H9 (cell line): ENCODE measurements at regions not wholly inside any gene's neighbourhood (a gene's known extent, or its start where the extent isn't known, plus 50 kb on each side); places are given as distances from the start of the nearest gene placed in this dataset.

Experiments used
- DNase-seq: peaks from one replicate; pipeline ENCODE4 v3.0.0-alpha.2; 2017
- H2AFZ ChIP-seq: one replicate; pipeline ENCODE4 v1.6.1; 2013; ENCODE audit warnings: mild to moderate bottlenecking, low read length, control low read depth, moderate library complexity
- H2AK5ac ChIP-seq: 2 replicates; pipeline ENCODE4 v1.6.1; 2013; ENCODE audit warnings: low read length, control low read depth, mixed read lengths; ENCODE audit not compliant: insufficient read length
- H2BK120ac ChIP-seq: one replicate; pipeline ENCODE4 v1.6.1; 2013; ENCODE audit warnings: low read depth, mild to moderate bottlenecking, low read length, control low read depth, inconsistent platforms; ENCODE audit not compliant: poor library complexity, severe bottlenecking
- H2BK12ac ChIP-seq: 2 replicates; pipeline ENCODE4 v1.6.1; 2013; ENCODE audit warnings: low read length, control low read depth, mixed read lengths, low read depth; ENCODE audit not compliant: insufficient read length
- H2BK15ac ChIP-seq: 2 replicates; pipeline ENCODE4 v1.6.1; 2013; ENCODE audit warnings: low read depth, low read length, control low read depth
- H2BK20ac ChIP-seq: one replicate; pipeline ENCODE4 v1.6.1; 2013; ENCODE audit warnings: low read depth, mild to moderate bottlenecking, low read length, control low read depth, inconsistent platforms; ENCODE audit not compliant: poor library complexity, severe bottlenecking
- H2BK5ac ChIP-seq: 2 replicates; pipeline ENCODE4 v1.6.1; 2013; ENCODE audit warnings: low read length, control low read depth, mixed read lengths; ENCODE audit not compliant: insufficient read length
- H3K14ac ChIP-seq: 2 replicates; pipeline ENCODE4 v1.6.1; 2013; ENCODE audit warnings: low read length, control low read depth; ENCODE audit not compliant: insufficient read depth
- H3K18ac ChIP-seq: 2 replicates; pipeline ENCODE4 v1.6.1; 2013; ENCODE audit warnings: low read depth, mild to moderate bottlenecking, mixed read lengths, low read length, control low read depth; ENCODE audit not compliant: insufficient read length
- H3K23ac ChIP-seq: 2 replicates; pipeline ENCODE4 v1.6.1; 2013; ENCODE audit warnings: low read length, control low read depth, mixed read lengths, low read depth; ENCODE audit not compliant: insufficient read length
- H3K23me2 ChIP-seq: 2 replicates; pipeline ENCODE4 v1.6.1; 2013; ENCODE audit warnings: low read depth, mild to moderate bottlenecking, mixed read lengths, low read length, control low read depth; ENCODE audit not compliant: insufficient read length, poor library complexity, severe bottlenecking
- H3K27ac ChIP-seq: 2 replicates; pipeline ENCODE4 v1.5.1; 2013; ENCODE audit warnings: low read length, control low read depth, mixed read lengths, low read depth; ENCODE audit not compliant: insufficient read length
- H3K27me3 ChIP-seq: 2 replicates; pipeline ENCODE4 v1.6.1; 2013; ENCODE audit warnings: low read length, control low read depth, inconsistent platforms; ENCODE audit not compliant: insufficient read depth
- H3K4ac ChIP-seq: 2 replicates; pipeline ENCODE4 v1.6.1; 2013; ENCODE audit warnings: low read depth, mild to moderate bottlenecking, control low read depth, inconsistent platforms, low read length, moderate library complexity
- H3K4me1 ChIP-seq: 2 replicates; pipeline ENCODE4 v1.6.1; 2013; ENCODE audit warnings: low read length, control low read depth, inconsistent platforms; ENCODE audit not compliant: insufficient read depth
- H3K4me2 ChIP-seq: 2 replicates; pipeline ENCODE4 v1.6.1; 2013; ENCODE audit warnings: low read length, control low read depth, mixed read lengths; ENCODE audit not compliant: insufficient read length, insufficient read depth
- H3K56ac ChIP-seq: 2 replicates; pipeline ENCODE4 v1.6.1; 2013; ENCODE audit warnings: low read depth, mild to moderate bottlenecking, mixed read lengths, low read length, control low read depth; ENCODE audit not compliant: insufficient read length
- H3K79me1 ChIP-seq: 2 replicates; pipeline ENCODE4 v1.6.1; 2013; ENCODE audit warnings: low read depth, mild to moderate bottlenecking, moderate library complexity, low read length, control low read depth, inconsistent platforms; ENCODE audit not compliant: insufficient read depth, poor library complexity, severe bottlenecking
- H3K79me2 ChIP-seq: 2 replicates; pipeline ENCODE4 v1.6.1; 2013; ENCODE audit warnings: low read length, control low read depth, inconsistent platforms; ENCODE audit not compliant: insufficient read depth
- H3K9ac ChIP-seq: 2 replicates; pipeline ENCODE4 v1.6.1; 2013; ENCODE audit warnings: low read length, control low read depth, mixed read lengths; ENCODE audit not compliant: insufficient read length; ENCODE audit errors: extremely low read depth
- H3K9me3 ChIP-seq: one replicate; pipeline ENCODE4 v1.6.1; 2013; ENCODE audit warnings: low read depth, low read length, inconsistent platforms; ENCODE audit not compliant: control insufficient read depth
- H3T11ph ChIP-seq: one replicate; pipeline ENCODE4 v1.6.1; 2013; ENCODE audit warnings: mild to moderate bottlenecking, low read length, control low read depth, inconsistent platforms
- H4K20me1 ChIP-seq: one replicate; pipeline ENCODE4 v1.6.1; 2013; ENCODE audit not compliant: control insufficient read depth, insufficient read length, insufficient read depth
- H4K5ac ChIP-seq: 2 replicates; pipeline ENCODE4 v1.6.1; 2013; ENCODE audit warnings: low read depth, mild to moderate bottlenecking, mixed read lengths, low read length, control low read depth; ENCODE audit not compliant: insufficient read length
- H4K8ac ChIP-seq: replicated peaks from 2 replicates; pipeline ENCODE4 v1.6.1; 2013; ENCODE audit warnings: low read length, control low read depth, mixed read lengths, low read depth; ENCODE audit not compliant: insufficient read length
- H4K91ac ChIP-seq: 2 replicates; pipeline ENCODE4 v1.6.1; 2013; ENCODE audit warnings: low read depth, mild to moderate bottlenecking, moderate library complexity, mixed read lengths, low read length, control low read depth; ENCODE audit not compliant: insufficient read length
- H3K27ac Mint-ChIP-seq, 3 experiments: 2 replicates in 2 of 3; 3 replicates in 1 of 3; pipeline ENCODE4 v1.8.0; 2020 to 2021; ENCODE audit warnings: mixed read lengths in 3 of 3, mild to moderate bottlenecking in 1 of 3, moderate library complexity in 1 of 3
- H3K27me3 Mint-ChIP-seq: 2 replicates; pipeline ENCODE4 v1.8.0; 2021; ENCODE audit warnings: low read depth, mild to moderate bottlenecking, moderate library complexity, mixed read lengths
- H3K36me3 Mint-ChIP-seq, 3 experiments: 2 replicates in 2 of 3; 3 replicates in 1 of 3; pipeline ENCODE4 v1.8.0; 2020 to 2021; ENCODE audit warnings: low read depth in 3 of 3, mixed read lengths in 3 of 3; ENCODE audit not compliant: insufficient read depth in 1 of 3
- H3K4me1 Mint-ChIP-seq, 2 experiments: 2 replicates each; pipeline ENCODE4 v1.8.0; 2020; ENCODE audit warnings: mixed read lengths in 2 of 2
- H3K4me3 Mint-ChIP-seq, 2 experiments: 2 replicates in 1 of 2; 3 replicates in 1 of 2; pipeline ENCODE4 v1.8.0; 2020 to 2021; ENCODE audit warnings: mild to moderate bottlenecking in 2 of 2, mixed read lengths in 2 of 2, moderate library complexity in 1 of 2
- H3K9me3 Mint-ChIP-seq, 2 experiments: 2 replicates in 1 of 2; 3 replicates in 1 of 2; pipeline ENCODE4 v1.8.0; 2020; ENCODE audit warnings: mild to moderate bottlenecking in 2 of 2, mixed read lengths in 2 of 2, moderate library complexity in 1 of 2
- CTCF ChIP-seq: fragments of 200-600 bp; sonication (generic); conservative IDR thresholded peaks from 3 replicates; pipeline ENCODE4 v1.8.0; 2021; ENCODE audit warnings: antibody characterized with exemption, mild to moderate bottlenecking

GRCh38 chr20:39312676-39313075 lies 350.5 kb downstream of the DHX35 start:
- no peak overlapping the region for H3K4me3 Mint-ChIP-seq
- H3K36me3 Mint-ChIP-seq, result peaks cover 7 to 12% (median 8%) of the 10 kb centered on the region in 3 experiments; a peak in 6 of 7 replicates
- Histone ChIP-seq H2BK5ac (no peak overlapping the region), H2BK12ac (no peak overlapping the region), H3K14ac (no peak overlapping the region), H3K9ac (no peak overlapping the region), H2AFZ (no peak overlapping the region), H4K5ac (no peak overlapping the region), H3K79me1 (no peaks in the 10 kb centered on the region), H3K18ac (no peak overlapping the region), H2BK120ac (no peak overlapping the region), H2BK15ac (no peak overlapping the region), H3K4me2 (no peak overlapping the region), H3K56ac (no peak overlapping the region), H3K9me3 (no peaks in the 10 kb centered on the region), H3K27me3 (no peaks in the 10 kb centered on the region), H3K27ac (no peak overlapping the region), H3K79me2 (no peaks in the 10 kb centered on the region), H3T11ph (no peak overlapping the region), H4K20me1 (no peaks in the 10 kb centered on the region), H3K4ac (no peak overlapping the region), H4K8ac (no peak overlapping the region), H3K4me1 (peaks cover 6% of the 10 kb centered on the region; the same call in 1 of the 2 replicates), H4K91ac (no peak overlapping the region), H2AK5ac (no peak overlapping the region), H3K23ac (no peak overlapping the region), H2BK20ac (no peak overlapping the region), H3K23me2 (no peaks in the 10 kb centered on the region)
- H3K9me3 Mint-ChIP-seq, result peaks cover 6 to 9% of the 10 kb centered on the region in 2 experiments
- H3K27me3 Mint-ChIP-seq, result peaks cover 7% of the 10 kb centered on the region
- peaks cover 20 to 25% of the 10 kb centered on the region in 2 experiments for H3K4me1 Mint-ChIP-seq
- no peak for DNase-seq
- no peak for TF ChIP-seq CTCF
- no peak overlapping the region for H3K27ac Mint-ChIP-seq
